GM21576 (cell line): ENCODE measurements at regions not wholly inside any gene's neighbourhood (a gene's known extent, or its start where the extent isn't known, plus 50 kb on each side); places are given as distances from the start of the nearest gene placed in this dataset.
"Not testable (repeated sequence)": the region's sequence is repeated elsewhere in the genome, so short reads cannot be mapped to it uniquely, and the experiment has no call there.

Experiments
- ATAC-seq: cut with Tn5 transposase; IDR thresholded peaks from one replicate; pipeline ENCODE4 v1.9.1; 2021; ENCODE audit warnings: mild to moderate bottlenecking, moderate library complexity; ENCODE audit not compliant: unreplicated experiment

GRCh38 chr1:221868593-221869303 is 126.9 kb upstream of the DUSP10 start:
- ATAC-seq, result no peak

- no peak for ATAC-seq
These were observed 125.1 kb upstream of the DUSP10 start for GRCh38 chr1:221867003-221867402.

- no peak for ATAC-seq
These were observed 123.9 kb upstream of the DUSP10 start for GRCh38 chr1:221865808-221866207.

- no peak for ATAC-seq
These were observed 121.7 kb upstream of the DUSP10 start for GRCh38 chr1:221863635-221864034.

GRCh38 chr1:221862971-221863370 is 121.1 kb upstream of the DUSP10 start:
- ATAC-seq, result no peak

GRCh38 chr1:221858818-221859611 is 117.1 kb upstream of the DUSP10 start:
- no peak for ATAC-seq

- ATAC-seq, result not testable (repeated sequence)
These were observed 115.2 kb upstream of the DUSP10 start for GRCh38 chr1:221857094-221857444.

GRCh38 chr1:221856228-221857093 is 114.6 kb upstream of the DUSP10 start:
- ATAC-seq, result no peak

GRCh38 chr1:221855156-221855555 is 113.3 kb upstream of the DUSP10 start:
- no peak for ATAC-seq

- no peak for ATAC-seq
These were observed 109.4 kb upstream of the DUSP10 start for GRCh38 chr1:221851336-221851735.

- no peak for ATAC-seq
These were observed 108.7 kb upstream of the DUSP10 start for GRCh38 chr1:221850470-221851187.

- no peak for ATAC-seq
These were observed 108.0 kb upstream of the DUSP10 start for GRCh38 chr1:221849897-221850296.

GRCh38 chr1:221849110-221849509 is 107.2 kb upstream of the DUSP10 start:
- ATAC-seq, result no peak

GRCh38 chr1:221847676-221848075 is 105.8 kb upstream of the DUSP10 start:
- no peak for ATAC-seq

GRCh38 chr1:221845650-221846371 is 103.9 kb upstream of the DUSP10 start:
- no peak for ATAC-seq

GRCh38 chr1:221841983-221842335 is 100.1 kb upstream of the DUSP10 start:
- ATAC-seq, result no peak

- no peak for ATAC-seq
These were observed 99.5 kb upstream of the DUSP10 start for GRCh38 chr1:221841251-221841982.

- no peak for ATAC-seq
These were observed 98.8 kb upstream of the DUSP10 start for GRCh38 chr1:221840511-221841243.
